Activated CD4-positive, alpha-beta T cell treated with anti-CD3 and anti-CD28 coated beads, Interleukin-10, Interleukin-2, amounts not matched to agents 100 ng/mL and 50 ng/mL, durations not matched to agents 16 hours and 8 hours (primary cell): ENCODE measurements at regions not wholly inside any gene's neighbourhood (a gene's known extent, or its start where the extent isn't known, plus 50 kb on each side); places are given as distances from the start of the nearest gene placed in this dataset.

Source experiments
- DNase-seq: peaks from one replicate; pipeline ENCODE4 v3.0.0-alpha.2; 2020

DNA sequence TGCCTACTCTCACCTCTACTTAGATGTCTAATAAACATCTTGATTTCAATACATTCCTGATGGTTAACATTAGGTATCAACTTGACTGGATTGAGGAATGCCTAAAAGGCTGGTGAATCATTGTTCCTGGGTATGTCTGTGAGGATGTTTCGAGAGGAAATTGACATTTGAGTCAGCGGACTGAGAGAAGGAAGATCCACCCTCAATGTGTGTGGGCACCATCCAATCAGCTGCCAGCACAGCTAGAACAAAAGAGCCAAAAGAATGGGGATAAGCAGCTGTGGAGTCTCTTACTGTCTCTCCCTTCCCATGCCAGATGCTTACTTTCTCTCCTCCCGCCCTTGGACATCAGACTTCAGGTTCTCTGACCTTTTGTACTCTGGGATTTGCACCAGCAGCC, 128.6 kb upstream of the HS3ST5 start:
- DNase-seq = no peak

DNA sequence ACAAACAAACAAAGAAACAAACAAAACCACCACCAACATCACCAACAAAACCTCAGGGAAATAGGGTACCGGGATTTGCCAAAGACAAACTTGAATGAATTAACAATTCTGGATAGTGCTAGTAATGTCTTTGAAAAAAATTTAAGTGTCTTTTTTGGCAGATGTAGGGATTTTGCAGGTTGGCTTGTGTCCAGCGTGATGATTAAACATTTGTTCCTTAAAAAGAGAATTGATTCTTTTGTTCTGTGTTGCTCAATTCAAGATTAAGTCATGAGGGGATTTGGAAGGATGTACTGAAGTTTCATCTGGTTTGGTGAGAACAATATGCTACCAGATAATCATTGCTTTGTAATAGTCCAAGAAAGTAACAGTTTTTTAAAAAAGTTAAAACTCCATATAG, 125.1 kb upstream of the HS3ST5 start:
- DNase-seq = no peak

DNA sequence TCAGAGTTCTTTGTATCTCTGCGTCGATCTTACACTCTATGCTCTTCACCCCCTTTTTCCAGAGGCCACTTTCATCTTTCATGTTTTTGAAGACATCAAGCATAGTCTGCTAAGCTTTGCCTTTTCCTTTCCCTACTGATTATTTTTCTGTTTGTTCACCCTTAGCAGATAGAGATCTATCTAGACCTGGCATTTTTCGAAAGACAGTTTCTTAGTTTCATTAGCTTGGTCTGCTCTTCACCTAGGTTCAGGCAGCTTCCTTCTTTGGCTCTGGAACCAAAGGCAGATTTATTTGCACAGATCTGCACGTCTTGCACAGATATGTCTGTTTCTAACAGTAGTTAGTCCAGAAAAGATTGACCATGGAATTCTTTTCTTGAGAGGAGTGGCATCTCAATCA, 122.7 kb upstream of the HS3ST5 start:
- no peak for DNase-seq

DNA sequence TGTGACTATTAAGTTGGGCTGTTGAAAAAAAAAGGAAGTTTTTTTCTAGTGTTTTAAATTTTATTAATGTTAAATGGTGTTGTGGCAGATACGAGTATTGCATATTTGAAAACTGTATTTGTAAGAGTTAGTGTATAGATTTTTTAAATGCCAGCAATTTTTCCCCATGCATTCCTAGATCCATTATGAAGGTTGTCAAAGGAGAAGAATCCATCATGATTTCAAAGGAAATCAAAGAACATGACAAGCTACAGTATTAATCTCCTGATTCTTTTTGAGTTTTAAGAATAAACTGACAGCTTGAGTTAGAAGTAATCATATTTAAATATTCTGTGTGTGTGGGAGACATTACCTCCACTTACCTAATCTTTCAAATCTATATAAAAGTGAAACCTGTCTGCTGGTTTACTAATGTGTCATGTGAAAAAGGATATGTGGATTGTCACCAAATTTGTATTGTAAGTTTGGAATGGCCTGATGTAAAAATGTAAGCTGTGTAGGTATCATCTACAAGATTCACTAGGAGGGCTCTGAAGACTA, 111.0 kb upstream of the HS3ST5 start:
- no peak for DNase-seq

DNA sequence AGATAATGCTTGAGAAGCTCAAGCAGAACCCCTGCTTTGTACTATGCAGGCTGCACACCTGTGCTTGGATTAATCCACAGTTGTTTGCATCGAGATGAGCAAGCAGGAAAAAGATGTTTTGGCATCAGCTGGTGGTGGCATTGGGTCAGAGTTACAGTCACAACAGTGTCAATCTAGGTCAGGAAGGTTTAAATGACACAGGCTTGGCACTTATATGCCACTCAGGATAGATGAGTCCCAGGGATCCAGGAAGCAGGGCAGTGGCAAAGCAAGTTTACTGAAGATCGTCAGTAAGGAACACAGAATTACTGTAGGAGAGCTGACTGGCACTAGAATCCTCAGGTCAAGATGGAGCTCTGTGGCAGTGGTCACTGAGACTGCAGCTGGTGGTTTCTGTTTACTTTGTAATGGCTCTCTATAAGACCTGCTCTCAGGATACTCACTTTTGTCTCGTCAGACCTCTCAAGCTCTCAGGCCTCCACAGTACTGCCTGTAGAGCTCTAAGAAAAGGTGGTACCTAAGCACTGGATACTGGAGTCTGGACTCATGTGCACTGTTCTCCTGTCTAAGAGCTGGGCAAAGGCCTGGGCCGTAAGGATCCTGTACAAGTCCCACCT, 110.1 kb upstream of the HS3ST5 start:
- no peak for DNase-seq

DNA sequence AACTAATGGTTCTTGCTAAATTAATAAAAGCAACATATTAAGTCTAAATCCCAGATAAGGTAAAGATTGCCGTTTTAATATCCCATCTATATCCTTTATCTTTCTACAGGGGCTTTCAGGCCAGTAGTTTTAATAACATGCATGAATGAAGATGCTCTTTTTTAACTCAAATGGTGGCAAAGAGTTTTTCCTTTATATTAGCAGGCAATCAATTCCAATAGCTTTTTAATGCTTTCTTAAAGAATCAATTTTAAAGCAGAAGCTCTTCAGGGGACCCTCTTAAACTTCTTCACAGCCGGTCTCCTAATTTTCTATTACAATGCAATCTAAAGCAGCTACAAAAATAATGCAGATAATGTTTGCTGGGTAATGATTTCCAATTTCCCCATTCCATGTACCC, 107.8 kb upstream of the HS3ST5 start:
- no peak for DNase-seq

DNA sequence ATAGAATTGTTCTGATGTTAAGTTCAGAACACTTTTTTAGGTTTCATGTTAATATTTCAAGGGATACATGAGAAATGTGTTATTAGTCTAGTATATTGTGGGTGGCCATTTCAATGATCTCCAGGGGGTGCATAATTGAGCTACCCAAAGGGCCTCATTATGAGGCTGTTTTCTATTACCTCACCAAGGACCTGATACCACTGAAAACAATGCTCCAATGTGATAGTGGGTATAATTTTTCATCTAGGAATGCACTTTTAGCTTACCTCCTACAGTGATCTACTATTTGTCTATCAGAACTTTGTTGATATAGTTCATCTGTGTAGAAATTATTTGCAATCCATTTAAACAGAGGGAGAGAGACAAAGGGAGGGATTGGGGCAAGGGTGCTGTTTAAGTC, 106.8 kb upstream of the HS3ST5 start:
- no peak for DNase-seq

DNA sequence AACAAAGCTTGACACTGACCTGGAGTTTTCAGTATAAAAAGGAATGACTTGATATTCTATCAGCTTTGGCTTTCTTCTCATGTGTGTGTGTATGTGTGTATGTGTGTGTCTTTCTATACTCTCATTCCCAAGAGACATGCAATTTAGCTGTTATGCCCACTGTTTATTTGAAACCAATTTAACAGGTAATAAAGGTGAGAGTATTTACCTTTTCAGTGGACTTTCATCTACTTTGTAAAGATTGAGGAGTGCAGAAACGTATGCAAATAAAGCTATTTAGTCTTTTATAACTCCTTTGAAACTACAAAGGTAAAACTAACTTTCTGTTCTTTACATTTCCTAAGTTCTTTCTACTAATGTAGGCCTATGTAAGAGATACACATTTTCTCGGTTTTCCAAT, 103.5 kb upstream of the HS3ST5 start:
- DNase-seq = no peak

DNA sequence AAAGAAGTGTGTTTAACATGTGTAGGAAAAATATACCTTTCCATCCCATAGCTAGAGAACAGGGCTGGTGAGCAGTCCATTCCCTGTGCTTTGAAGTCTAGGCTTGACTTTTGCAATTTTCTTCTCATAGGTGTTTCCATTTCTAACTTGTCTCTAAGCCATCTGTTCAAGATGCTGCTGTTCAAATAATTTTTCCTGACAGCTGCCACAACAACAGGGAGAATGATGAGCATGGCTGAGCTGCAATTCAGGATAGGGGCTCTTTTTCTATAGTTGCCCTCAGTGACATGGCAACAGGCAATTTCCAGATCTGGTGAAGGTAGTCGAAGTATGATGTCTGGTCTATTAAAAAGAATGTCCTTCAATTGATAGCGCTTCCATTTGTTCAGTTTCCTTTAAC, 103.0 kb upstream of the HS3ST5 start:
- DNase-seq = no peak

DNA sequence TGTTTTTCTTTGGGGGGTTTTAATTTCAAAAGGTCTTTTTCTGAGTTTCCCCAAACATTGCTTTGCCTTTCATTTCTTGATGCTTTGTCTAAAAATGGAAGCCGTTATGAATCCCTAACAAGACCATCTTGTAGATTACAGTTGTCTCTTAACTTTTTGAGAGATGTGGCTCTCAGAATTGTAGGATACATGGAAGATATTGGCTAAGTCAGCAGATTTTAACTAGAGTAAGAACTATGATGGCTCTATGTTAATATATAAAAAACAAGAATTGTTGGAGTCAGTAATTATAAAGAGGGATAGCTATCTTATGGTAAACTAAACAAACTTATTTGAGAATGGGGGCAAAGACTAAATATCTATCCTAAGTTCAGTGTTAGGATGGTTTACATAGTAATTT, 96.6 kb upstream of the HS3ST5 start:
- no peak for DNase-seq

DNA sequence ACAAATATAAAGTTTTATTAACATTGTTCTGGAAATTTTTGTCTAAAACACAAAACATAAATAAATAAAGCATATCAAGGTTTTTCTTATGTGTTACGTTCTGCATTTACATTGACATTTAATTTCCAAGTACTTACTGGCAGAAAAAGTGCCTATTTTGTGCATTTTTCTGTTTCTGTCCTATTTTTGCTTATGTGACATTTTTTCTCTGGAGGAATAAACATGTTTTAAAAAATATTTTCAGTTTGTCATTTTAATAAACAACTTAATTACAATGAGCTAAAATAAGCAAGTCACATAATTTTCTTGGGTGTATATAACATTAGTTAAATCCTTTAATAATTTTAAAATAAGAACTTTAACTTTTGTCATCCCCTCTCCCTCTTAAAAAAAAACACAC, 94.4 kb upstream of the HS3ST5 start:
- no peak for DNase-seq

DNA sequence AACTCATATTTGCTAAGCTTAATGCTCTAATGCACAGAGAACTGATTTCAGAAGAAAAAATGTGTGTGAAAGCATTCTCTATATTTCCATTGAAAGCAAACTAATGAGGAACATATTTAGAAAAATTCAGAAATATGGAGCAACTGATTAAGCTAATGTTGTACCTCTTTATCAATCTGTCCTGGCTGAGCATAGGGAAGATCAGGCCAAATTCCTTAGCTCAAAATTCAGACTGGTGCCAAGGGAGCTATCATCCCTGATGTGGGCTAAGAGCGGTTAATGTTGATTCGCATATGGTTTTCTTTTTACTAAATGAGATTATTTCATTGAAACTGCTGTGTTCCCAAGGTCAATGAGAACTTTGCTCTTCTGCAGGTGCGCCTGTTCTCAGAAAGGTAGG, 93.9 kb upstream of the HS3ST5 start:
- DNase-seq = no peak

DNA sequence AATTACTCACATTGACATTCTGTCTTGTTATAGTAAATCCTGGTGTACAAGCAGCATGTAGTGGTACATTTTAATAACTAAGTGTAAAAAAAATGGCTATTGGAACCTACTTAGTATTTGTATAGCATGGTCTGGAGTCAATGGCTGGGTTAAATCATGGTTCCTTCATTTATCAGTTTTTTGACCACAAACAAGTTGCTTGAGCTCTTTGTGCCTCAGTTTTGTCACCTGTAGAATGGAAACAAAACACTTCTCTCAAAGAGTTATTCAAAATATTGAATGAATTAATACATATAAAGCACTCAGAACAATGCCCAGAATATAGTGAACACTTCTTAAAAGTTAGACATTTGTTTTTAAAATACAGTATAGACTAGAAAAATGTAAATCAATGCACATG, 93.2 kb upstream of the HS3ST5 start:
- no peak for DNase-seq

DNA sequence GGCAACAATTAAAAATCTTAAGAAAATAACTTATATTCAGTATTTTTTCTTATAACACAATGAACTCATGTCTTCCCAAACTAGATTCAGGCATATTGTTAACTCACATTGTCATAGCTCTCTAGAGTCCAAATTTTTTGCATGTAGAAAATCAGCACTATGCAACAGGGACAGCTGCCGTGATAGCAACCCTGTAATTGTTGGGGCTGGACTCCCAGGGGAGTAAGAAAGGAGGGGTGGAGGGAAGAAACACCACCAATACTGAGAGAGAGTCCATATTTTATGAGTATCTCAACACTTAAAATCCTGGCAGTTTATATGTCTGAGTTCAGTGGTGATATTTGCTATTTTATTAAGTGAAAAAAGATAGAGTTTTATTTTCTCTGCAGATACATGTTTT, 89.6 kb upstream of the HS3ST5 start:
- DNase-seq = no peak

DNA sequence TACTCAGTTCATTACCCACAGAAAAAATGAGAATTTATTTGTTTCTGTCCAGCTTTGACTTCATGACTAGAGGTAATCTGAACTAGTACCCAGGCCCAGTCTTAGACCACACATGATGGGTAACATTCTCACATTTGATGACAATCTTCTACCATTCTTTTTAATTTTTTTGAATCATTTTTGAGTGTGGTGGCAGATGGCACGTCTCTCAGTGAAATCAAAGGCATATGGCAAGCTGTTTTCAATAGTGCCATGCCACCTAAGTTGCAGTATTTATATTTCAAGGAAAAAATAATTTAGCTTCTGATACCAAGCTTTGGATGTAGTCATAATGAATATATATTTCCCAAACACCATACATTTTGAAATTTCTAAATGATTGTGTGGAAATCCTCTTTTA, 88.8 kb upstream of the HS3ST5 start:
- DNase-seq = no peak

DNA sequence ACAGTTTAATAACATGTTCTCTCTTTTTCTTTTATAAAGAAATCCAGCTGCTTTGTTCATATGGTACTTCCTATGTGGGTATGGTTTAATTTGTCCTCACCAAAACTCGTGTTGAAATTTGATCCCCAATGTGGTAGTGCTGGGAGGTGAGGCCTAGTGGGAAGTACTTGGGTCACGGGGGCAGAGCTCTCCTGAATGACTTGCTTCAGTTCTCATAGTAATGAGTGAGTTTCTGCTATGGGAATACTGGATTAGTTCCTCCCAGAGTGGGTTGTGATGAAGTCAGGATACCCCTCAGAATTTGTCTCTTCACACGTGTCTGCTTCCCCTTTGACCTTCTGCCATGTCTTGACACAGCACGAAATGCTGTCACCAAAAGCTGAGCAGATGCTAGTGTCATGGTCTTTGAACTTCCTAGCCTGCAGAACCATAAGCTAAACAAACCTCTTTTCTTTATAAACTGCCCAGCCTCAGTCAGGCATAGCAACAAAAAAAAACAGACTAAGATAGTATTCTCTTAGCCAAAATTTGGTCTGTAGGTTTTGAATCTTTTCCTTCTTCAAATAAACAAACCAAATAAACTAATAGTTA, 87.8 kb upstream of the HS3ST5 start:
- no peak for DNase-seq

DNA sequence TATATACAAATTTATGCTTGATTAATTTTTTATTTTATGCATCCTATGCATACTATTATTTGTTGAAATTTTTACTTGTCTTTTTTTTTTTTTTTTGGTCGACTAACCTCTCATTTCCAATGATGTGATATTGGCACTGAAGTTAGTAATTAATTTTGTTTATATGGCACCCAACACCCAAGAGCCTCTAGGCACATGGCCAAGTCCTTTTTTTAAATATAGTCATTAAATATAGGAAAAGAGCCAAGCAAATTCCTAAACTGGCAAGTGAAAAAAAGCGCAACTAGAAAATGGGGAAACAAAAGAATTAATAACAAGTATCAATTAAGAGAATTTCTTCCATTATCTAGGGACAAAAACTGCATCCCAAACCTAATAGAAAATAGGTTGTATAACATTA, 85.5 kb upstream of the HS3ST5 start:
- no peak for DNase-seq

DNA sequence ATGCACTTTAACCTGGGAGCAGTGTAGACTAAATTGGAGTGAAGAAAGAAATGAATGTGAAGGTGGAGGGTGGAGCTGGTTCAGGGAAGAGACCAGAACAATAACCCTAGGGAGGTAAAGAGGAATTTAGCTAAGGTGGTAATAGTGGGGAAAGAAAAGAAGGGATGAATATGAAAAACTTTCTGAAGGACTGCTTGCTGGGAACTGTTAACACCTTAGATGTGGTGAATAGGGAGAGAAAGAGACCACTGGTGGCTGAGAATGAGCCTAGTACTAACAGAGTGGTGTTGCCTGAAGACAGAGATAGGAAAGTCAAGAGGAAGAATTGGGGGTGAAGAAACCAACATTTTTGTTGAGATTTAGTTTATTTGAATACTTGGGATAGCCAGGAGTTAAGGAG, 78.4 kb upstream of the HS3ST5 start:
- no peak for DNase-seq

DNA sequence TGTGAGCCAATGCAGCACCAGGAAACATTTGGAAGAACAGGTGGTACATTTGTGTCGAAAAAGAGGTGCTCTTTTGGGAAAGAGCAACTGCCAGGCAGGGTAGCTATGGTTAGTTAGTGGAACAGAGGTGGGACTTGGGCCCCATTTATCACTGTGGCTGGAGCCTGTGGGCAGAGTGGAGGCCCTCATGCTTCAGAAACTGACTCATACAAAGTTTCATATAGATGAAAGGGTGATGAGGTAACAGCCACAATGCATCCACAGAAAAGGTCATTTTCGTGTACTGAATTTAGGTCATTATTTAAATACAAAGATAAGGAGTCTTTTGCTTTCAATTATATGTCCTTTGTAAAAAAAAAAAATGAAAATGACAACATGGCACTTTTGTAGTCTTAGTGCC, 76.4 kb upstream of the HS3ST5 start:
- no peak for DNase-seq

DNA sequence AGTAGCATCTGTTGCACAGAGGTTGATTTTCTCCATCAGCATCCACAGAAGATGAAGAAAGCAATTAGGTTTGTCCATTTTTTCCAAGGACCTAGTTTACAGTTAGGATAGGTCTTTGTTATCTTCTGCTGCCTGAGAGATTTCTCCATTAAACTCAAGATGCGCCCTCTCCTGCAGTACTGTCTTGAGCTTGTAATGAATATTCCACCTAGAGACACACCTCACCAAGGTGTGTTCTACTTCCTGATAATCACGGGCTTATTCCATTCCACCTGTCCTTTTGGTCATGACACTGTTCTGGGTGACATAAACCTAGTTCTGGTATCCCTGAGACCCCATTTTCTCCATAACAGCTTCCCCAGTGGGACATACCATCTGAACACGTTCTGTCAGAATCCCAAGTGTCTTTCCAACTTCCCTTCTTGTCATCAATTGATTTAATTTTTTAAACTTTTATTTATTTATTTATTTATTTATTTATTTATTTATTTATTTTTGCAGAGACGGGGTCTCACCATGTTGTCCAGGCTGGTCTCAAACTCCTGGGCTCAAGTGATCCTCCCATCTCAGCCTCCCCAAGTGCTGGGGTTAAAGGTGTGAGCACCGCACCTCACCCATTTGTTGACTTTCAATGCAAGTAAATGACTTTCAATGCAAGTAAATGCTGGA, 75.6 kb upstream of the HS3ST5 start:
- DNase-seq = no peak

DNA sequence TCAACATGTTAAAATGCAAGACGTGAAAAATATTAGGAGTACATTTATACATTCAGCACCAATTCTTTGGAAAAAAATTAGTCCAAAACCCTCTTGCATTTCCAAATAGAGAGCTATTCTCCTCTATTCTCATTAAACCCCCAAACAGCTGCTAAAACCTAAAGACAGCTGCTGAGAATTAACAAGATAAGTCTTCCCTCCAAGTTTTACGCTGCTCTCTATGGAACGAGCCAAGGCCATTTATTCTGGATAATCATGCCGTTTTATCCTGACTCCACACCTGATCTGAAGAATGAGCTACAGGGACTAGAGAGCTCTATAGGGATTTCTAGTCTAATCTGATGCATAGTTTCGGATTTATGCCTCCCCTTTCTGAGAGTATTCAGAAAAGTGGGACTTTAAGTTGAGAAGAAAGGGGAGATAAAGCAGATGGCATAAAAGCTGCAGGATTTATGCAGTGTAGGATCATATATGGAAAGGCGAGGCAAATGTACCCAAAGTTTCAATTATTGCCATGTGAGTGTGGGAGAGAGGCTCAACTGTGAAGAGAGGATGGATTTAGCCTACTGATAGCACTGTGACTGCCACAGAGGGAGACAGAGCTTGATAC, 64.7 kb upstream of the HS3ST5 start:
- no peak for DNase-seq

DNA sequence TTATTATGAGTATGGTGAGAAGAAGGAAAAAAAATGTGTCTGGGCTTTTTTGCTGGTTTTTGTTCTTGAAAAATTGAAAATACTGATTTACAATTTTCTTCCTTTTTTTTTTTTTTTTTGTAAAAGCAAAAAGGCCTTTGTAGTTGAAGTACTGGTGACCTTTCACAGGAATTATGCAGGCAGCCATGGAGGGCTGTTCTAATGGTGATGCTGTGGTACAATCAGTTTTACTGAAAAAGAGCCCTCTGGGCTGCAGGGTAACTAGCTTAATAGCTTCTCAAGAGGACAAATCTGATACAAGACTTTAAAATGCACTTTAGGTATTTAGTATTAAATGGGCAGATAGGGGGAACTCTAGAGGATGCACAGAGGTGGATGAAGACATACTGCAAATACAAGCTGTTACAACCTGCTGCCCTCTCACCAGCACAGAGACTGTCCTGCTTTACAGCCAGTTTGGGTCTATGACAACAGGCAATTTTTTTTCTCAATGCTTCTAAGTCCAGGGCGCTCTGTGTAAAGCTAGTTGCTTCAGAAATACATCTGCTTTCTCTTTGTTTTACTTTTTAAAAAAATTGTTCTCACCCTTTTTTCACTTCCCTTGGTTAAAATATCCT, 61.6 kb upstream of the HS3ST5 start:
- no peak for DNase-seq

DNA sequence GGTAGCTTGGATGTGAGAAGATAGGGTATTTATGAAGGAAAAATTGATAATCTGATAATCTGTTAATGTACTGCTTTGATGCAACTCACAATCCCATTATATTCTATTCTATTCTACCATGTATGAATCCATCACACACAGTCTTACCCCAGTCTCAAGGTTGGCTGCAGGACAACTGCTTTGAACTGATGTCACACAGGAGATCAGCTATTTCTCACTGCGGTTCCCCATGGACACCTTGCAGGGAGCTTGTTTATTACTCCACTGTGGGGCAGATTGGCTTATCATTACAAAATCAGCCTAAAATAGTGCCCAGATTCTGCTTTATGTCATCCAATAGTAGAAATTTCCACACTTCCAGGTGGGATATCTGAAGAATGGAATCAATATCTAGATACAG, 61.0 kb upstream of the HS3ST5 start:
- DNase-seq = no peak

DNA sequence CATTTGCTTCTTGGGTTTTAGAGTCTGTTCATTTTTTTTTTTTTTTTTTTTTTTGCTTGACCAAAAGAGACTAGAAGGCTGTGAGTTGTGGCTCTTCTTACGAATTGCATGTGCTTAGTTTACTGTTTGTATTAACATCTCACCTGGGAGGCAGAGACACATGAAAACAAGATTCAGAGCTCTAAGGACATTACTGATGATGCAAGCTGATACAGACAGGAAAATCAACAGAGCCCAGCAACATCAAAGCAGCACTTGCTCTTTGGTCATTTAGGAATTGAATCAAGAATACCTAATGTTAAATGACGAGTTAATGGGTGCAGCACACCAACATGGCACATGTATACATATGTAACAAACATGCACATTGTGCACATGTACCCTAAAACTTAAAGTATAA, 55.7 kb upstream of the HS3ST5 start:
- no peak for DNase-seq
